ENCODE measurements at regions not wholly inside any gene's neighbourhood (a gene's known extent, or its start where the extent isn't known, plus 50 kb on each side); places are given as distances from the start of the nearest gene placed in this dataset.
"Not testable (repeated sequence)": the region's sequence is repeated elsewhere in the genome, so short reads cannot be mapped to it uniquely, and the experiment has no call there.

GRCh38 chr2:209097168-209097567 is 326.7 kb upstream of the MAP2 start:
- intact Hi-C loops (cut with DNase I): no loop called here
- no peak for DNase-seq (ENCODE audit: low spot score)

- intact Hi-C loops (cut with DNase I): no loop called here
- no peak for DNase-seq (ENCODE audit: low spot score)
Measured at GRCh38 chr2:209102319-209102718, 321.5 kb upstream of the MAP2 start.

- no peak for DNase-seq (ENCODE audit: low spot score)
- intact Hi-C loops (cut with DNase I): no loop called here
Measured at GRCh38 chr2:209113026-209113425, 310.8 kb upstream of the MAP2 start.

- no peak for DNase-seq (ENCODE audit: low spot score)
- intact Hi-C loops (cut with DNase I): no loop called here
Measured at GRCh38 chr2:209114588-209115240, 309.1 kb upstream of the MAP2 start.

- intact Hi-C loops (cut with DNase I): no loop called here
- no peak for DNase-seq (ENCODE audit: low spot score)
Measured at GRCh38 chr2:209121691-209122090, 302.2 kb upstream of the MAP2 start.

GRCh38 chr2:209125291-209125690 is 298.6 kb upstream of the MAP2 start:
- intact Hi-C loops (cut with DNase I): no loop called here
- no peak for DNase-seq (ENCODE audit: low spot score)

- intact Hi-C loops (cut with DNase I): no loop called here
- no peak for DNase-seq (ENCODE audit: low spot score)
Measured at GRCh38 chr2:209138079-209138478, 285.8 kb upstream of the MAP2 start.

- DNase-seq (ENCODE audit: low spot score): no peak
- intact Hi-C loops (cut with DNase I): no loop called here
Measured at GRCh38 chr2:209141142-209141541, 282.7 kb upstream of the MAP2 start.

- DNase-seq (ENCODE audit: low spot score): no peak
- intact Hi-C loops (cut with DNase I): no loop called here
Measured at GRCh38 chr2:209141818-209142217, 282.0 kb upstream of the MAP2 start.

GRCh38 chr2:209145220-209145691 is 278.6 kb upstream of the MAP2 start:
- peak; percentile 63 for DNase-seq (ENCODE audit: low spot score)
- intact Hi-C loops (cut with DNase I): not testable (repeated sequence)

GRCh38 chr2:209145941-209146681 is 277.7 kb upstream of the MAP2 start:
- DNase-seq (ENCODE audit: low spot score): no peak
- intact Hi-C loops (cut with DNase I): no loop called here

GRCh38 chr2:209146682-209147320 is 277.0 kb upstream of the MAP2 start:
- intact Hi-C loops (cut with DNase I): no loop called here
- no peak for DNase-seq (ENCODE audit: low spot score)

- DNase-seq (ENCODE audit: low spot score): no peak
- intact Hi-C loops (cut with DNase I): no loop called here
Measured at GRCh38 chr2:209147981-209148380, 275.9 kb upstream of the MAP2 start.

GRCh38 chr2:209160800-209161588 is 262.9 kb upstream of the MAP2 start:
- intact Hi-C loops (cut with DNase I): no loop called here
- DNase-seq (ENCODE audit: low spot score): no peak

- no peak for DNase-seq (ENCODE audit: low spot score)
- intact Hi-C loops (cut with DNase I): no loop called here
Measured at GRCh38 chr2:209162129-209162528, 261.7 kb upstream of the MAP2 start.

GRCh38 chr2:209181984-209182383 is 241.9 kb upstream of the MAP2 start:
- DNase-seq (ENCODE audit: low spot score): no peak
- intact Hi-C loops (cut with DNase I): no loop called here

GRCh38 chr2:209186886-209187285 is 237.0 kb upstream of the MAP2 start:
- DNase-seq (ENCODE audit: low spot score); intact Hi-C loops (cut with DNase I): not testable (repeated sequence)

GRCh38 chr2:209189893-209190292 is 234.0 kb upstream of the MAP2 start:
- intact Hi-C loops (cut with DNase I): no loop called here
- DNase-seq (ENCODE audit: low spot score): no peak

GRCh38 chr2:209191139-209191538 is 232.7 kb upstream of the MAP2 start:
- intact Hi-C loops (cut with DNase I): no loop called here
- no peak for DNase-seq (ENCODE audit: low spot score)

GRCh38 chr2:209194717-209195116 is 229.1 kb upstream of the MAP2 start:
- intact Hi-C loops (cut with DNase I): no loop called here
- no peak for DNase-seq (ENCODE audit: low spot score)
